Right lobe of liver (tissue), 6 donors: ENCODE measurements at regions not wholly inside any gene's neighbourhood (a gene's known extent, or its start where the extent isn't known, plus 50 kb on each side); places are given as distances from the start of the nearest gene placed in this dataset.

ENCODE experiments used
- ATAC-seq, 4 donors: fragments of 200-7000 bp; cut with Tn5 transposase; one replicate each; pipeline ENCODE4 v1.9.1; 2020; ENCODE audit warnings: mild to moderate bottlenecking in 4 of 4, moderate library complexity in 4 of 4
- DNase-seq, 3 donors: peaks; one replicate each; pipeline ENCODE4 v3.0.0-alpha.2; 2020
- H3K27ac ChIP-seq, 3 donors: fragments of 200-600 bp; one replicate each; pipeline ENCODE4 v1.8.0; 2022
- H3K27me3 ChIP-seq, 2 donors: fragments of 200-600 bp; one replicate each; pipeline ENCODE4 v1.8.0; 2022
- H3K36me3 ChIP-seq, 4 donors: fragments of 200-600 bp; sonication (generic) in 1 of 4; one replicate each; pipeline versions ENCODE4 v1.5.1 to v1.8.0; 2017 to 2022; ENCODE audit warnings: control low read depth in 1 of 4
- H3K4me1 ChIP-seq, 4 donors: fragments of 200-600 bp; sonication (generic) in 1 of 4; one replicate each; pipeline versions ENCODE4 v1.5.1 to v1.8.0; 2017 to 2022; ENCODE audit warnings: control low read depth in 1 of 4
- H3K4me3 ChIP-seq, 3 donors: fragments of 200-600 bp; one replicate each; pipeline ENCODE4 v1.8.0; 2022
- H3K9me3 ChIP-seq, 4 donors: fragments of 200-600 bp; sonication (generic) in 1 of 4; one replicate each; pipeline versions ENCODE4 v1.5.1 to v1.8.0; 2017 to 2022; ENCODE audit warnings: control low read depth in 1 of 4
- POLR2A ChIP-seq: fragments of 450-650 bp; IDR thresholded peaks from one replicate; pipeline ENCODE4 v1.6.1; 2017; ENCODE audit warnings: antibody characterized with exemption, mild to moderate bottlenecking
- WGBS: methylation state at CpG from one replicate; pipeline ENCODE4 v1.1.6; 2018; ENCODE audit warnings: low coverage, low lambda C conversion rate; ENCODE audit not compliant: insufficient coverage; ENCODE audit errors: missing lambda C conversion rate; 5-methylcytosine and 5-hydroxymethylcytosine counted together
- intact Hi-C, 2 donors: fragments of 100-400 bp; cut with DNase I; formaldehyde crosslinking; loops; one replicate each; pipeline versions ENCODE4 v1.11.2 to v1.14.1; 2022
- TF ChIP-seq, protein P1 (sequence below), 4 donors: fragments of 200-600 bp in 3 of 4; fragments of 450-650 bp in 1 of 4; IDR thresholded peaks; one replicate each; pipeline versions ENCODE4 v1.5.1 to v1.8.0; 2016 to 2022; ENCODE audit warnings: antibody characterized with exemption in 4 of 4, mild to moderate bottlenecking in 2 of 4
- donor health status: DM: no; HTN: yes; CAD: no.
- donor health status: DM: no; HTN: no; CAD: no.
- donor health status: DM: no; HTN: no; CAD: no.
- donor health status: DM: no; HTN: yes; CAD: no.
- donor health status: DM: no; HTN: yes; CAD: no.

GRCh38 chr13:72317346-72318109, 409.9 kb downstream of the MZT1 start:
- H3K27me3 ChIP-seq, result no peaks in the 10 kb centered on the region
- no peak for DNase-seq
- no peaks in the 10 kb centered on the region for H3K9me3 ChIP-seq
- WGBS, result 58% methylated on average over 3 of the region's 3 CpGs
- intact Hi-C loops, result no loop called here
- TF ChIP-seq, protein P1, sequence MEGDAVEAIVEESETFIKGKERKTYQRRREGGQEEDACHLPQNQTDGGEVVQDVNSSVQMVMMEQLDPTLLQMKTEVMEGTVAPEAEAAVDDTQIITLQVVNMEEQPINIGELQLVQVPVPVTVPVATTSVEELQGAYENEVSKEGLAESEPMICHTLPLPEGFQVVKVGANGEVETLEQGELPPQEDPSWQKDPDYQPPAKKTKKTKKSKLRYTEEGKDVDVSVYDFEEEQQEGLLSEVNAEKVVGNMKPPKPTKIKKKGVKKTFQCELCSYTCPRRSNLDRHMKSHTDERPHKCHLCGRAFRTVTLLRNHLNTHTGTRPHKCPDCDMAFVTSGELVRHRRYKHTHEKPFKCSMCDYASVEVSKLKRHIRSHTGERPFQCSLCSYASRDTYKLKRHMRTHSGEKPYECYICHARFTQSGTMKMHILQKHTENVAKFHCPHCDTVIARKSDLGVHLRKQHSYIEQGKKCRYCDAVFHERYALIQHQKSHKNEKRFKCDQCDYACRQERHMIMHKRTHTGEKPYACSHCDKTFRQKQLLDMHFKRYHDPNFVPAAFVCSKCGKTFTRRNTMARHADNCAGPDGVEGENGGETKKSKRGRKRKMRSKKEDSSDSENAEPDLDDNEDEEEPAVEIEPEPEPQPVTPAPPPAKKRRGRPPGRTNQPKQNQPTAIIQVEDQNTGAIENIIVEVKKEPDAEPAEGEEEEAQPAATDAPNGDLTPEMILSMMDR (IDR thresholded peaks at IDR 0.05), result no peak
- no peaks in the 10 kb centered on the region for H3K4me1 ChIP-seq
- no peak overlapping the region for H3K27ac ChIP-seq
- no peak overlapping the region for H3K4me3 ChIP-seq
- no peak for ATAC-seq
- no peaks in the 10 kb centered on the region for H3K36me3 ChIP-seq

DNA sequence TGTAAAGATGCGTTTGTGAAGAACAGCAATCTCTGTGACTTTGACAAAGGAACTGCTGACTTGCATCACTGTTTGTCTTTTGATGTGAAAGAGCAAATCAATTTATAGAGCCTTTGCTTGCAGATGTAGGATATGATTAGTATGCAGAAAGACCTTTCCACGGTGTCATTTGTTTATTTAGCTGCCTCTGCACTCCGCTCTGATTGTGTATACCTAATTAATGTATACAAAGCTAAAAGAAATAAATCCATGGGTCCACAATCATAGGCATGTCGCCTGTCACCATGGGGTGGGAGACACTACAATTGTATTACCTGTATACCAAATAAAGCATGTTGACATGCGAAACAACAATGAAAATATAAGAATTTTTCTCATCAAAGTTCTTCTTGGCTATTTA, 410.7 kb downstream of the MZT1 start:
- 49% methylated on average over 5 of the region's 5 CpGs for WGBS
- no peaks in the 10 kb centered on the region for H3K27me3 ChIP-seq

DNA sequence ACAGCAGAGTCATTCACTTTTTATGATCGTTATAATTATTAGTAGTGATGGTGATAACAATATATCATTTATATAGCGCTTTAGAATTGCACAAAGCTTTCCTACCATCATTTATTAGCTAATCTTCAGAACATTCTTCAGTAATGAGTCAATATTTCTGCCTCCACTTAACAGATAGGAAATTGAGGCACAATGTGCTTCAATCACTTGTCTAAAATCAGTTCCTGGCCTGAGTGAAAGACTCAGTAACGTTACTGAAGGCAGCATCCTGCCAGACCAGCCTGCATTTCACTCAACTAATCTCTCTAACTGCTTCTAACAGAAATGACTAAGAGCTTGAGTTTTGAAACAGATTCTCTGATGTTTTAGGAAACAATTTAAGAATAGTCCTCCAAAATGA, 412.1 kb downstream of the MZT1 start:
- Histone ChIP-seq H3K27me3 (no peaks in the 10 kb centered on the region), H3K4me3 (no peak overlapping the region), H3K27ac (no peak overlapping the region), H3K9me3 (no peaks in the 10 kb centered on the region), H3K36me3 (no peaks in the 10 kb centered on the region), H3K4me1 (no peaks in the 10 kb centered on the region)
- intact Hi-C loops, result no loop called here
- no peak for TF ChIP-seq POLR2A
- TF ChIP-seq, protein P1 (IDR thresholded peaks at IDR 0.05), result no peak
- no peak for ATAC-seq
- DNase-seq, result no peak
- 64% methylated on average over 3 of the region's 3 CpGs for WGBS

More for the DNA sequence above, 410.7 kb downstream of the MZT1 start:
- ATAC-seq, result no peak
- Histone ChIP-seq H3K4me3 (no peak overlapping the region), H3K36me3 (no peaks in the 10 kb centered on the region), H3K9me3 (no peaks in the 10 kb centered on the region), H3K27ac (no peak overlapping the region), H3K4me1 (no peaks in the 10 kb centered on the region)
- intact Hi-C loops, result no loop called here
- no peak for TF ChIP-seq POLR2A
- TF ChIP-seq, protein P1 (IDR thresholded peaks at IDR 0.05), result no peak
- no peak for DNase-seq

GRCh38 chr13:72314210-72314609, 413.2 kb downstream of the MZT1 start:
- intact Hi-C loops, result no loop called here
- TF ChIP-seq POLR2A, result no peak
- TF ChIP-seq, protein P1 (IDR thresholded peaks at IDR 0.05), result no peak
- Histone ChIP-seq H3K27ac (no peak overlapping the region), H3K36me3 (no peaks in the 10 kb centered on the region), H3K9me3 (no peaks in the 10 kb centered on the region), H3K4me3 (no peak overlapping the region), H3K27me3 (no peaks in the 10 kb centered on the region), H3K4me1 (no peaks in the 10 kb centered on the region)
- 51% methylated on average over 2 of the region's 2 CpGs for WGBS
- no peak for DNase-seq
- no peak for ATAC-seq
